Calu3 (cell line): ENCODE measurements at regions not wholly inside any gene's neighbourhood (a gene's known extent, or its start where the extent isn't known, plus 50 kb on each side); places are given as distances from the start of the nearest gene placed in this dataset.
A peak's percentile ranks its signal among the peaks of the same experiment; 100 is the strongest.

Source experiments
- BruUV-seq: library from RNA; stranded (reverse); fragments of 400-500 nt; replicated peaks from 2 replicates; lab custom pipeline; 2021; lab: Mats Ljungman, UMichigan
- CTCF ChIA-PET: fragments of 300-600 bp; sonication (Branson Sonifier 250); formaldehyde crosslinking; loops from one replicate; lab custom pipeline; 2022; ENCODE audit warnings: antibody characterized with exemption; lab: Charles Lee
- DNase-seq: peaks from one replicate; pipeline ENCODE4 v3.0.0; 2022
- H3K27ac Mint-ChIP-seq: one replicate; pipeline ENCODE4 v1.8.0; 2022; ENCODE audit warnings: mixed read lengths; ENCODE audit not compliant: unreplicated experiment
- H3K27me3 Mint-ChIP-seq: one replicate; pipeline ENCODE4 v1.8.0; 2022; ENCODE audit warnings: mixed read lengths; ENCODE audit not compliant: unreplicated experiment
- H3K36me3 Mint-ChIP-seq: one replicate; pipeline ENCODE4 v1.8.0; 2022; ENCODE audit warnings: mild to moderate bottlenecking, moderate library complexity, mixed read lengths; ENCODE audit not compliant: insufficient read depth, unreplicated experiment
- H3K4me1 Mint-ChIP-seq: one replicate; pipeline ENCODE4 v1.8.0; 2022; ENCODE audit warnings: mild to moderate bottlenecking, low read depth, mixed read lengths; ENCODE audit not compliant: unreplicated experiment
- H3K4me3 Mint-ChIP-seq: one replicate; pipeline ENCODE4 v1.8.0; 2022; ENCODE audit warnings: mild to moderate bottlenecking, low read depth, moderate library complexity, mixed read lengths; ENCODE audit not compliant: unreplicated experiment
- H3K9me3 Mint-ChIP-seq: one replicate; pipeline ENCODE4 v1.8.0; 2022; ENCODE audit warnings: low read depth, mixed read lengths; ENCODE audit not compliant: unreplicated experiment
- intact Hi-C: fragments of 100-400 bp; cut with micrococcal nuclease; formaldehyde crosslinking; loops from one replicate; pipeline ENCODE4 v1.10.0; 2022; ENCODE audit not compliant: unreplicated experiment
- TF ChIP-seq, protein P1 (sequence below): fragments of 200-600 bp; IDR thresholded peaks from one replicate; pipeline ENCODE4 v1.8.0; 2022; ENCODE audit warnings: antibody characterized with exemption; ENCODE audit not compliant: unreplicated experiment

- Mint-ChIP-seq H3K27ac (peak overlapping the region; percentile 31), H3K4me3 (no peak overlapping the region), H3K9me3 (peaks cover 20% of the 10 kb centered on the region), H3K4me1 (no peaks in the 10 kb centered on the region), H3K36me3 (no peaks in the 10 kb centered on the region), H3K27me3 (no peaks in the 10 kb centered on the region)
- CTCF ChIA-PET: interaction anchor here (0.6 kb wide), 1 partner anchor 276 kb away, joined by 3 read pairs; no protein-coding TSS in a partner anchor
- peak; percentile 55 for DNase-seq
- intact Hi-C loops: no loop called here
- BruUV-seq: no TSS peak
- TF ChIP-seq, protein P1, sequence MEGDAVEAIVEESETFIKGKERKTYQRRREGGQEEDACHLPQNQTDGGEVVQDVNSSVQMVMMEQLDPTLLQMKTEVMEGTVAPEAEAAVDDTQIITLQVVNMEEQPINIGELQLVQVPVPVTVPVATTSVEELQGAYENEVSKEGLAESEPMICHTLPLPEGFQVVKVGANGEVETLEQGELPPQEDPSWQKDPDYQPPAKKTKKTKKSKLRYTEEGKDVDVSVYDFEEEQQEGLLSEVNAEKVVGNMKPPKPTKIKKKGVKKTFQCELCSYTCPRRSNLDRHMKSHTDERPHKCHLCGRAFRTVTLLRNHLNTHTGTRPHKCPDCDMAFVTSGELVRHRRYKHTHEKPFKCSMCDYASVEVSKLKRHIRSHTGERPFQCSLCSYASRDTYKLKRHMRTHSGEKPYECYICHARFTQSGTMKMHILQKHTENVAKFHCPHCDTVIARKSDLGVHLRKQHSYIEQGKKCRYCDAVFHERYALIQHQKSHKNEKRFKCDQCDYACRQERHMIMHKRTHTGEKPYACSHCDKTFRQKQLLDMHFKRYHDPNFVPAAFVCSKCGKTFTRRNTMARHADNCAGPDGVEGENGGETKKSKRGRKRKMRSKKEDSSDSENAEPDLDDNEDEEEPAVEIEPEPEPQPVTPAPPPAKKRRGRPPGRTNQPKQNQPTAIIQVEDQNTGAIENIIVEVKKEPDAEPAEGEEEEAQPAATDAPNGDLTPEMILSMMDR: no peak
Measured at GRCh38 chr18:7301094-7301493, 70.2 kb downstream of the LRRC30 start.

GRCh38 chr18:7303316-7304060 lies 72.6 kb downstream of the LRRC30 start:
- no peaks in the 10 kb centered on the region for H3K27me3 Mint-ChIP-seq
- intact Hi-C loops: no loop called here
- peaks cover 12% of the 10 kb centered on the region for H3K9me3 Mint-ChIP-seq
- no peaks in the 10 kb centered on the region for H3K36me3 Mint-ChIP-seq
- H3K27ac Mint-ChIP-seq: no peak overlapping the region
- DNase-seq: no peak
- BruUV-seq: no TSS peak
- CTCF ChIA-PET: interaction anchor here (0.5 to 1.2 kb wide), 3 partner anchors 13 to 1038 kb away, joined by 3 to 5 read pairs (median 3); no protein-coding TSS in a partner anchor
- TF ChIP-seq, protein P1: no peak
- H3K4me1 Mint-ChIP-seq: no peaks in the 10 kb centered on the region
- H3K4me3 Mint-ChIP-seq: no peak overlapping the region

GRCh38 chr18:7304061-7304370 lies 73.1 kb downstream of the LRRC30 start:
- Mint-ChIP-seq H3K9me3 (peaks cover 12% of the 10 kb centered on the region), H3K4me1 (no peaks in the 10 kb centered on the region), H3K27me3 (no peaks in the 10 kb centered on the region), H3K27ac (no peak overlapping the region), H3K36me3 (no peaks in the 10 kb centered on the region), H3K4me3 (no peak overlapping the region)
- TF ChIP-seq, protein P1: no peak
- no TSS peak for BruUV-seq
- DNase-seq: no peak
- intact Hi-C loops: no loop called here
- CTCF ChIA-PET: interaction anchor here (0.5 to 1.2 kb wide), 5 partner anchors 12 to 1038 kb away, joined by 3 to 5 read pairs (median 3); no protein-coding TSS in a partner anchor

DNA sequence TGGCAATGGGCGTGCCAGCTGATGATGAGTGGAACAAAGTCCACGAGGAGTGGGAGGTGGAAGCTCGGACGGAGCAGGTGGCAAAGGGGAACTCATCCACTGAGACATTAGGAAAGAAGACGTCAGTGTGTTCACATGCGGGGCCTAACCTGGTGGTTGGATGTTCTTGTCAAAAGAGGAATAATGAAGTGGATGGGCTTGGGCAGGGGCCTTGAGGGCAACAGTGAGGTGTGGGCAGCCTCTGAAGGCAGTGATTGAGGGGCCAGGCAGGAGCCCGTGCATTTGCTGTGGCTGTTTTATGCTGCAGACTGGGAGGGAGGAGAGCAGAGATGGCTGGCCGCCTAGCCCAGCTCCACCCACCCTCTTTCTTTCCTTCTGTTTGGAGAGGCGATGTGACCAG lies 74.5 kb downstream of the LRRC30 start:
- Mint-ChIP-seq H3K4me3 (no peak overlapping the region), H3K4me1 (no peaks in the 10 kb centered on the region), H3K36me3 (no peaks in the 10 kb centered on the region), H3K27me3 (peaks cover under 1% of the 10 kb centered on the region), H3K9me3 (peaks cover 6% of the 10 kb centered on the region), H3K27ac (no peak overlapping the region)
- CTCF ChIA-PET: no interaction called here
- BruUV-seq: no TSS peak
- intact Hi-C loops: no loop called here
- TF ChIP-seq, protein P1: no peak
- no peak for DNase-seq
